SK-N-SH treated with all-trans-retinoic acid at 6 μM for 48 hours (cell line): ENCODE measurements at regions not wholly inside any gene's neighbourhood (a gene's known extent, or its start where the extent isn't known, plus 50 kb on each side); places are given as distances from the start of the nearest gene placed in this dataset.

Experiments
- ATAC-seq: fragments of 200-7000 bp; cut with Tn5 transposase; 3 replicates; pipeline ENCODE4 v1.9.1; 2020; ENCODE audit warnings: mild to moderate bottlenecking, moderate library complexity
- BACH2 ChIP-seq: fragments of 250-450 bp; sonication (Bioruptor Pico); IDR thresholded peaks from 2 replicates; pipeline ENCODE4 v1.9.0; 2021; ENCODE audit warnings: mild to moderate bottlenecking, borderline replicate concordance
- CREB5 ChIP-seq: fragments of 250-450 bp; sonication (Bioruptor Pico); IDR thresholded peaks from 2 replicates; pipeline ENCODE4 v1.5.1; 2020; ENCODE audit warnings: low read depth, mild to moderate bottlenecking, moderate library complexity
- CSDC2 ChIP-seq: fragments of 250-450 bp; sonication (Bioruptor Pico); IDR thresholded peaks from 2 replicates; pipeline ENCODE4 v1.5.0; 2020; ENCODE audit warnings: mild to moderate bottlenecking, moderate library complexity
- CSRNP3 ChIP-seq: fragments of 250-450 bp; sonication (Bioruptor Pico); IDR thresholded peaks from 2 replicates; pipeline ENCODE4 v1.5.1; 2021; ENCODE audit warnings: mild to moderate bottlenecking, moderate library complexity
- ESRRG ChIP-seq: fragments of 250-450 bp; sonication (Bioruptor Pico); IDR thresholded peaks from 2 replicates; pipeline ENCODE4 v1.6.1; 2021; ENCODE audit warnings: mild to moderate bottlenecking
- GLIS3 ChIP-seq: fragments of 250-450 bp; sonication (Bioruptor Pico); IDR thresholded peaks from 2 replicates; pipeline ENCODE4 v1.5.0; 2020; ENCODE audit warnings: mild to moderate bottlenecking, moderate library complexity
- ISL1 ChIP-seq: fragments of 250-450 bp; sonication (Bioruptor Pico); IDR thresholded peaks from 2 replicates; pipeline ENCODE4 v2.1.2; 2022; ENCODE audit warnings: mild to moderate bottlenecking, moderate library complexity
- OSR1 ChIP-seq: fragments of 250-450 bp; sonication (Bioruptor Pico); IDR thresholded peaks from 2 replicates; pipeline ENCODE4 v1.8.0; 2022; ENCODE audit warnings: moderate library complexity, mild to moderate bottlenecking, inconsistent platforms
- PPARA ChIP-seq: fragments of 250-450 bp; sonication (Bioruptor Pico); IDR thresholded peaks from 2 replicates; pipeline ENCODE4 v1.5.0; 2020; ENCODE audit warnings: mild to moderate bottlenecking, borderline replicate concordance
- RARB ChIP-seq: fragments of 250-450 bp; sonication (Bioruptor Pico); IDR thresholded peaks from 2 replicates; pipeline ENCODE4 v1.8.0; 2021; ENCODE audit warnings: mild to moderate bottlenecking, moderate library complexity
- TCF4 ChIP-seq: fragments of 250-450 bp; sonication (Bioruptor Pico); IDR thresholded peaks from 2 replicates; pipeline ENCODE4 v1.8.0; 2021; ENCODE audit warnings: mild to moderate bottlenecking, moderate library complexity, borderline replicate concordance
- TOX ChIP-seq: fragments of 250-450 bp; sonication (Bioruptor Pico); IDR thresholded peaks from 2 replicates; pipeline ENCODE4 v1.8.0; 2021; ENCODE audit warnings: mild to moderate bottlenecking, moderate library complexity, borderline replicate concordance
- TSHZ2 ChIP-seq: fragments of 250-450 bp; sonication (Bioruptor Pico); IDR thresholded peaks from 2 replicates; pipeline ENCODE4 v1.5.0; 2020; ENCODE audit warnings: mild to moderate bottlenecking, moderate library complexity
- ZC3H10 ChIP-seq: fragments of 250-450 bp; sonication (Bioruptor Pico); IDR thresholded peaks from 2 replicates; pipeline ENCODE4 v1.5.1; 2021; ENCODE audit warnings: mild to moderate bottlenecking, moderate library complexity
- ZFP3 ChIP-seq: fragments of 250-450 bp; sonication (Bioruptor Pico); IDR thresholded peaks from 2 replicates; pipeline ENCODE4 v1.5.0; 2020; ENCODE audit warnings: mild to moderate bottlenecking, moderate library complexity
- ZFP30 ChIP-seq: fragments of 450-650 bp; formaldehyde crosslinking; IDR thresholded peaks from 2 replicates; pipeline ENCODE4 v1.5.0; 2022; ENCODE audit warnings: mild to moderate bottlenecking, moderate library complexity
- ZNF565 ChIP-seq: fragments of 450-650 bp; formaldehyde crosslinking; conservative IDR thresholded peaks from 2 replicates; pipeline ENCODE4 v1.5.0; 2020; ENCODE audit warnings: low read depth, mild to moderate bottlenecking, moderate library complexity
- ZNF70 ChIP-seq: fragments of 450-650 bp; formaldehyde crosslinking; IDR thresholded peaks from 2 replicates; pipeline ENCODE4 v1.5.0; 2020; ENCODE audit warnings: mild to moderate bottlenecking, moderate library complexity
- ZNF8 ChIP-seq: fragments of 450-650 bp; formaldehyde crosslinking; IDR thresholded peaks from 2 replicates; pipeline ENCODE4 v1.5.0; 2020; ENCODE audit warnings: mild to moderate bottlenecking, moderate library complexity
- TF ChIP-seq, protein P1 (sequence below): fragments of 250-450 bp; sonication (Bioruptor Pico); IDR thresholded peaks from 2 replicates; pipeline ENCODE4 v1.8.0; 2020; ENCODE audit warnings: mild to moderate bottlenecking, moderate library complexity, borderline replicate concordance
- TF ChIP-seq, protein P2 (sequence below): fragments of 250-450 bp; sonication (Bioruptor Pico); IDR thresholded peaks from 2 replicates; pipeline ENCODE4 v1.8.0; 2021; ENCODE audit warnings: low read depth, mild to moderate bottlenecking, moderate library complexity, borderline replicate concordance

- no peak; the same call in 2 of the 3 replicates for ATAC-seq
These were observed 267.6 kb upstream of the DPH6 start for GRCh38 chr15:35813573-35813972.

DNA sequence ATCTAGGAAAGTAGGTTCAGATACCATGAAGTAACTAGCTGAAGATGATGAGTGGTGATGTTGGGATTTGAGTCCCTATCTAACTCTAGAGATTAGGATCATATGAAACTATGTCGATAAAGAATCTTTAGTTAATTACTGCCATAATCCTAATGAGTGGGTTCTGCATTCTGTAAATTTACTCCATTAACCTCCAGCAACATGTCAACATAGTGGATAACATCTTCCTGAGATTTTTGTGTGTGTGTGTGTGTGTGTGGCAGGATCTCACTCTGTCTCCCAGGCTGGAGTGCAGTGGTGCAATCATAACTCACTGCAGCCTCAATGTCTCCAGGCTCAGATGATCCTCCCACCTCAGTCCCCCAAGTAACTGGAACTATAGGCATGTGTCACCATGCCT, 272.9 kb upstream of the DPH6 start:
- ATAC-seq = no peak
- TF ChIP-seq TSHZ2 = no peak
- TF ChIP-seq CREB5 (CRISPR knock-in tag) = no peak
- TF ChIP-seq GLIS3 (CRISPR knock-in tag) = no peak
- TF ChIP-seq TCF4 = peak; percentile 28; the same call in 1 of the 2 replicates

More at GRCh38 chr15:35813573-35813972, 267.6 kb upstream of the DPH6 start:
- TF ChIP-seq TSHZ2 = no peak
- TF ChIP-seq ZNF8 (CRISPR knock-in tag) = no peak
- no peak for TF ChIP-seq ISL1 (CRISPR knock-in tag)
- no peak for TF ChIP-seq TCF4
- TF ChIP-seq RARB (CRISPR knock-in tag) = no peak
- no peak for TF ChIP-seq ESRRG
- TF ChIP-seq BACH2 (CRISPR knock-in tag) = no peak
- TF ChIP-seq ZC3H10 (CRISPR knock-in tag) = no peak
- TF ChIP-seq ZNF565 (CRISPR knock-in tag) = no peak
- no peak for TF ChIP-seq ZNF70
- TF ChIP-seq, protein P1, sequence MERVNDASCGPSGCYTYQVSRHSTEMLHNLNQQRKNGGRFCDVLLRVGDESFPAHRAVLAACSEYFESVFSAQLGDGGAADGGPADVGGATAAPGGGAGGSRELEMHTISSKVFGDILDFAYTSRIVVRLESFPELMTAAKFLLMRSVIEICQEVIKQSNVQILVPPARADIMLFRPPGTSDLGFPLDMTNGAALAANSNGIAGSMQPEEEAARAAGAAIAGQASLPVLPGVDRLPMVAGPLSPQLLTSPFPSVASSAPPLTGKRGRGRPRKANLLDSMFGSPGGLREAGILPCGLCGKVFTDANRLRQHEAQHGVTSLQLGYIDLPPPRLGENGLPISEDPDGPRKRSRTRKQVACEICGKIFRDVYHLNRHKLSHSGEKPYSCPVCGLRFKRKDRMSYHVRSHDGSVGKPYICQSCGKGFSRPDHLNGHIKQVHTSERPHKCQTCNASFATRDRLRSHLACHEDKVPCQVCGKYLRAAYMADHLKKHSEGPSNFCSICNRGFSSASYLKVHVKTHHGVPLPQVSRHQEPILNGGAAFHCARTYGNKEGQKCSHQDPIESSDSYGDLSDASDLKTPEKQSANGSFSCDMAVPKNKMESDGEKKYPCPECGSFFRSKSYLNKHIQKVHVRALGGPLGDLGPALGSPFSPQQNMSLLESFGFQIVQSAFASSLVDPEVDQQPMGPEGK (CRISPR knock-in tag) = no peak
- no peak for TF ChIP-seq ZFP30
- TF ChIP-seq GLIS3 (CRISPR knock-in tag) = no peak

DNA sequence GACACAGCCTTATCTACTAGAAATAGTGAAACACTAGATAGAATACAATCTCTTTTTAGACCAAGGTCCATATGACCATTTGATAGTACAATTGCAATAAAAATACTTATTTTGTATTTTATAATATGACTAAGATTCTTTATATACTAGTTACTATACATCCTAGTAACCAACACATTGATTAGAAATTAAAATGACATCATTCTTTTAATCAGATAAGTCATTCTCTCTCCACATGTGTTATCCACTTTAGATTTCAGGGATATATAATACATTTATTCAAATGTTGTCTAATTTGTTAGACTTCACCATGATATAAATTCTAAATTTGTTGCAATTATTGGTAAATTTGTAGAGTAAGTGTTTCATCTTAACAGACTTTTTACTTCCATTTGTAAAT, 276.2 kb upstream of the DPH6 start:
- TF ChIP-seq OSR1 (CRISPR knock-in tag) = no peak
- no peak for TF ChIP-seq TOX (CRISPR knock-in tag)
- no peak for TF ChIP-seq PPARA (CRISPR knock-in tag)
- no peak for TF ChIP-seq ZC3H10 (CRISPR knock-in tag)
- TF ChIP-seq ZFP3 (CRISPR knock-in tag) = no peak
- no peak for ATAC-seq

DNA sequence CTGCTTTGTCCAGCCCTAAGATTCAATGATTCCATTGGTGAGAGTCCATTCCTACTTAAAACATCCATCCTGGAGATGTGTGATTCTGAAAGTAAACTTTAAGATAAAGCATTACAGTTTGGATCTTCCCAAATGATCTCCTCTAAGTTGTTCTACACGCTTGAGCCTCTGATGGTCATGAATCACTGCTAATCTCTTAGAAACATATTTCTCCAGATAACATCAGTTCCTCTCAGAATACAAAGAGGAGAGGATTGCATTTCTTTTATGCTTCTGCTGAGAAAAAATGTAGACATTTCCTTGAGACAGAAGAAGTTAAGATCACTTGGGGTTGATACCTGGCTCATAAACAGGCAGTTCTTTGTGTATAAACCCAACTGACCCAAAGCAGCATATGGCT, 281.2 kb upstream of the DPH6 start:
- TF ChIP-seq PPARA (CRISPR knock-in tag) (no peak), ISL1 (CRISPR knock-in tag) (peak; percentile 68)
- peak; percentile 90 for ATAC-seq

GRCh38 chr15:35827911-35828310, 281.9 kb upstream of the DPH6 start:
- peak; percentile 55 for ATAC-seq
- no peak for TF ChIP-seq TOX (CRISPR knock-in tag)
- no peak for TF ChIP-seq ZFP30
- TF ChIP-seq OSR1 (CRISPR knock-in tag) = no peak
- no peak for TF ChIP-seq ISL1 (CRISPR knock-in tag)
- TF ChIP-seq, protein P2, sequence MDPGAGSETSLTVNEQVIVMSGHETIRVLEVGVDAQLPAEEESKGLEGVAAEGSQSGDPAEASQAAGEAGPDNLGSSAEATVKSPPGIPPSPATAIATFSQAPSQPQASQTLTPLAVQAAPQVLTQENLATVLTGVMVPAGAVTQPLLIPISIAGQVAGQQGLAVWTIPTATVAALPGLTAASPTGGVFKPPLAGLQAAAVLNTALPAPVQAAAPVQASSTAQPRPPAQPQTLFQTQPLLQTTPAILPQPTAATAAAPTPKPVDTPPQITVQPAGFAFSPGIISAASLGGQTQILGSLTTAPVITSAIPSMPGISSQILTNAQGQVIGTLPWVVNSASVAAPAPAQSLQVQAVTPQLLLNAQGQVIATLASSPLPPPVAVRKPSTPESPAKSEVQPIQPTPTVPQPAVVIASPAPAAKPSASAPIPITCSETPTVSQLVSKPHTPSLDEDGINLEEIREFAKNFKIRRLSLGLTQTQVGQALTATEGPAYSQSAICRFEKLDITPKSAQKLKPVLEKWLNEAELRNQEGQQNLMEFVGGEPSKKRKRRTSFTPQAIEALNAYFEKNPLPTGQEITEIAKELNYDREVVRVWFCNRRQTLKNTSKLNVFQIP (CRISPR knock-in tag) = no peak
- TF ChIP-seq RARB (CRISPR knock-in tag) = no peak
- no peak for TF ChIP-seq ZC3H10 (CRISPR knock-in tag)
- no peak for TF ChIP-seq BACH2 (CRISPR knock-in tag)
- no peak for TF ChIP-seq ZFP3 (CRISPR knock-in tag)
- no peak for TF ChIP-seq CREB5 (CRISPR knock-in tag)
- TF ChIP-seq CSRNP3 = no peak
- no peak for TF ChIP-seq PPARA (CRISPR knock-in tag)
- no peak for TF ChIP-seq CSDC2
- no peak for TF ChIP-seq ZNF565 (CRISPR knock-in tag)
- no peak for TF ChIP-seq ZNF70
